Astrocyte (in vitro differentiated cells and primary cell): ENCODE measurements at regions not wholly inside any gene's neighbourhood (a gene's known extent, or its start where the extent isn't known, plus 50 kb on each side); places are given as distances from the start of the nearest gene placed in this dataset.

Experiments used
- DNase-seq: peaks from one replicate; pipeline ENCODE4 v3.0.0-alpha.2; 2010; ENCODE audit warnings: low read depth
- FAIRE-seq: peaks from 2 replicates; lab custom pipeline; 2011; peaks lifted over from hg19 to GRCh38; lab: Jason Lieb, UNC
- H2AFZ ChIP-seq: 2 replicates; pipeline ENCODE4 v1.6.0; 2012; ENCODE audit warnings: low read depth, low read length, inconsistent platforms
- H3K27ac ChIP-seq: 2 replicates; pipeline ENCODE4 v1.5.1; 2011; ENCODE audit warnings: low read depth, low read length, inconsistent platforms
- H3K27me3 ChIP-seq: 2 replicates; pipeline ENCODE4 v1.6.0; 2011; ENCODE audit warnings: low read length, inconsistent platforms; ENCODE audit not compliant: insufficient read depth
- H3K36me3 ChIP-seq: 2 replicates; pipeline ENCODE4 v1.5.1; 2011; ENCODE audit warnings: low read length, inconsistent platforms; ENCODE audit not compliant: insufficient read depth
- H3K4me1 ChIP-seq: 2 replicates; pipeline ENCODE4 v1.5.1; 2011; ENCODE audit warnings: low read length, inconsistent platforms; ENCODE audit not compliant: insufficient read depth
- H3K4me2 ChIP-seq: 2 replicates; pipeline ENCODE4 v1.6.0; 2012; ENCODE audit warnings: low read length, inconsistent platforms
- H3K4me3 ChIP-seq: 2 replicates; pipeline ENCODE4 v1.5.1; 2011; ENCODE audit warnings: low read depth, mild to moderate bottlenecking, low read length, inconsistent platforms; ENCODE audit not compliant: insufficient read depth
- H3K79me2 ChIP-seq: 2 replicates; pipeline ENCODE4 v1.6.0; 2012; ENCODE audit warnings: mild to moderate bottlenecking, low read length, inconsistent platforms; ENCODE audit not compliant: insufficient read depth
- H3K9ac ChIP-seq: 2 replicates; pipeline ENCODE4 v1.6.0; 2012; ENCODE audit warnings: mild to moderate bottlenecking, low read length, inconsistent platforms
- H3K9me3 ChIP-seq: 2 replicates; pipeline ENCODE4 v1.5.1; 2012; ENCODE audit warnings: low read depth, mild to moderate bottlenecking, low read length, inconsistent platforms; ENCODE audit not compliant: insufficient read depth
- H4K20me1 ChIP-seq: 2 replicates; pipeline ENCODE4 v1.6.0; 2012; ENCODE audit warnings: low read length, inconsistent platforms; ENCODE audit not compliant: insufficient read depth
- H3K27ac Mint-ChIP-seq: one replicate; pipeline ENCODE4 v1.8.0; 2021; ENCODE audit warnings: mild to moderate bottlenecking, mixed read lengths; ENCODE audit not compliant: unreplicated experiment
- H3K27me3 Mint-ChIP-seq: one replicate; pipeline ENCODE4 v1.8.0; 2021; ENCODE audit warnings: low read depth, mixed read lengths; ENCODE audit not compliant: unreplicated experiment
- H3K36me3 Mint-ChIP-seq: one replicate; pipeline ENCODE4 v1.8.0; 2021; ENCODE audit warnings: low read depth, mixed read lengths; ENCODE audit not compliant: unreplicated experiment
- H3K4me1 Mint-ChIP-seq: one replicate; pipeline ENCODE4 v1.8.0; 2021; ENCODE audit warnings: low read depth, mixed read lengths; ENCODE audit not compliant: unreplicated experiment
- H3K4me3 Mint-ChIP-seq: one replicate; pipeline ENCODE4 v1.8.0; 2021; ENCODE audit warnings: mild to moderate bottlenecking, moderate library complexity, mixed read lengths; ENCODE audit not compliant: unreplicated experiment
- H3K9me3 Mint-ChIP-seq: one replicate; pipeline ENCODE4 v1.8.0; 2021; ENCODE audit warnings: mild to moderate bottlenecking, mixed read lengths; ENCODE audit not compliant: unreplicated experiment
- CTCF ChIP-seq: IDR thresholded peaks from 2 replicates; pipeline ENCODE4 v1.5.1; 2011; ENCODE audit warnings: low read depth, mild to moderate bottlenecking, inconsistent platforms, low read length, moderate library complexity; ENCODE audit not compliant: insufficient read depth
- EZH2 ChIP-seq: IDR thresholded peaks from 2 replicates; pipeline ENCODE4 v1.6.1; 2012; ENCODE audit warnings: mild to moderate bottlenecking, low read length, inconsistent platforms; ENCODE audit not compliant: insufficient read depth

- H3K4me1 Mint-ChIP-seq: peaks cover 49% of the 10 kb centered on the region
- peak overlapping the region; percentile 53 for H3K9ac ChIP-seq
These were observed 312.7 kb upstream of the CCDC54 start for GRCh38 chr3:107064405-107065060.

GRCh38 chr3:107065094-107065861, 312.0 kb upstream of the CCDC54 start:
- H3K4me3 ChIP-seq: no peak overlapping the region
- H3K4me1 ChIP-seq: peaks cover 48% of the 10 kb centered on the region
- Mint-ChIP-seq H3K4me1 (peaks cover 49% of the 10 kb centered on the region), H3K27me3 (no peaks in the 10 kb centered on the region), H3K9me3 (no peaks in the 10 kb centered on the region), H3K4me3 (no peak overlapping the region), H3K27ac (peak overlapping the region; percentile 21), H3K36me3 (no peaks in the 10 kb centered on the region)
- H3K36me3 ChIP-seq: no peaks in the 10 kb centered on the region
- no peaks in the 10 kb centered on the region for H4K20me1 ChIP-seq
- no peak for FAIRE-seq
- no peaks in the 10 kb centered on the region for H3K9me3 ChIP-seq
- H3K79me2 ChIP-seq: no peaks in the 10 kb centered on the region
- H3K27ac ChIP-seq: peak overlapping the region; percentile 68
- peak overlapping the region; percentile 76 for H2AFZ ChIP-seq
- H3K9ac ChIP-seq: peak overlapping the region; percentile 36
- no peaks in the 10 kb centered on the region for H3K27me3 ChIP-seq
- DNase-seq: no peak
- peak overlapping the region; percentile 40 for H3K4me2 ChIP-seq
- no peak for TF ChIP-seq EZH2
- TF ChIP-seq CTCF: no peak

More at GRCh38 chr3:107064405-107065060, 312.7 kb upstream of the CCDC54 start:
- Mint-ChIP-seq H3K27me3 (no peaks in the 10 kb centered on the region), H3K4me3 (no peak overlapping the region), H3K36me3 (no peaks in the 10 kb centered on the region), H3K9me3 (no peaks in the 10 kb centered on the region), H3K27ac (peak overlapping the region; percentile 56)
- peak overlapping the region; percentile 11 for H2AFZ ChIP-seq
- H3K4me1 ChIP-seq: peaks cover 46% of the 10 kb centered on the region
- H4K20me1 ChIP-seq: no peaks in the 10 kb centered on the region
- H3K9me3 ChIP-seq: no peaks in the 10 kb centered on the region
- TF ChIP-seq EZH2 (no peak), CTCF (peak; percentile 96)
- H3K79me2 ChIP-seq: no peaks in the 10 kb centered on the region
- peak overlapping the region; percentile 1 for H3K4me2 ChIP-seq
- H3K36me3 ChIP-seq: no peaks in the 10 kb centered on the region
- H3K27ac ChIP-seq: peak overlapping the region; percentile 68
- no peaks in the 10 kb centered on the region for H3K27me3 ChIP-seq
- FAIRE-seq: peak; percentile 70
- peak; percentile 61 for DNase-seq
- no peak overlapping the region for H3K4me3 ChIP-seq

GRCh38 chr3:107067421-107067820, 309.8 kb upstream of the CCDC54 start:
- H3K4me1 Mint-ChIP-seq: peaks cover 36% of the 10 kb centered on the region
- no peak overlapping the region for H3K4me3 Mint-ChIP-seq
- no peaks in the 10 kb centered on the region for H3K9me3 Mint-ChIP-seq
- Histone ChIP-seq H3K4me2 (no peak overlapping the region), H3K4me3 (no peak overlapping the region), H3K79me2 (no peaks in the 10 kb centered on the region), H3K4me1 (peaks cover 43% of the 10 kb centered on the region), H3K27ac (no peak overlapping the region), H2AFZ (no peak overlapping the region), H3K9ac (no peak overlapping the region), H4K20me1 (no peaks in the 10 kb centered on the region), H3K9me3 (no peaks in the 10 kb centered on the region), H3K27me3 (no peaks in the 10 kb centered on the region), H3K36me3 (no peaks in the 10 kb centered on the region)
- H3K27ac Mint-ChIP-seq: no peak overlapping the region
- no peaks in the 10 kb centered on the region for H3K27me3 Mint-ChIP-seq
- DNase-seq (no peak), FAIRE-seq (no peak)
- no peaks in the 10 kb centered on the region for H3K36me3 Mint-ChIP-seq
- TF ChIP-seq EZH2: no peak
- no peak for TF ChIP-seq CTCF
